GM18519 (cell line): ENCODE measurements at regions not wholly inside any gene's neighbourhood (a gene's known extent, or its start where the extent isn't known, plus 50 kb on each side); places are given as distances from the start of the nearest gene placed in this dataset.
"Not testable (repeated sequence)": the region's sequence is repeated elsewhere in the genome, so short reads cannot be mapped to it uniquely, and the experiment has no call there.

Source experiments
- ATAC-seq: cut with Tn5 transposase; IDR thresholded peaks from one replicate; pipeline ENCODE4 v1.9.1; 2021; ENCODE audit warnings: mild to moderate bottlenecking, moderate library complexity; ENCODE audit not compliant: unreplicated experiment, low FRiP score

- ATAC-seq, result not testable (repeated sequence)
Measured at GRCh38 chr5:63388188-63388587, 574.1 kb downstream of the HTR1A start.

DNA sequence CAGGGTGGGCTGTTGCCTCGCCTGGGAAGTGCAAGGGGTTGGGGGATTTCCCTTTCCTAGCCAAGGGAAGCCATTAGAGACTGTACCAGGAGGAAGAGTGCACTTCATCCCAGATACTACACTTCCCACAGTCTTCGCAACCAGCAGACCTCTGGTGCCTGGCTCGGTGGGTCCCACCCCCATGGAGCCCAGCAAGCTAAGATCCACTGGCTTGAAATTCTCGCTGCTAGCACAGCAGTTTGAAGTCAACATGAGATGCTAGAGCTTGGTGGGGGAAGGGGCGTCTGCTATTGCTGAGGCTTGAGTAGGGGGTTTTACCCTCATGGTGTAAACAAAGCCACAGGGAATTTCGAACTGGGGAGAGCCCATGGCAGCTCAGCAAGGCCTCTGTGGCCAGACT lies 586.4 kb downstream of the HTR1A start:
- ATAC-seq, result no peak

DNA sequence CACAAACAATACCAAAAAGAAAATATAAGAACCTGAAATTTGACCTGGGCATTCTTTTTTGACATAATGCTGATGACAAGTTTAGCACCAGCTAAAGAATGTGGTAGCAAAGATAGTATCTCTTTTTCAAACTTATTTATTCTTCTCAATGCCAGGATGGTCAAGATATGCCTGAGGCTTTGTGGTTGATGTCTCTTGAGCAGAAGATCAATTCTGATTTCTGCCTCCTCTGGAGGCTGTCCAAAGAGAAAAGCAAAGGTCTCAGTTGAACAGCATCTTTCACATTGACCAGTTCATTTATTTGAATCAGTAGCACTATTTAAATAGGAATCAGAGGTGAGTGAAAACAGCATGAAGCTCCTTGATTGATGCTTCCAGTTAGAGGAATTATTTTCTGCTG lies 588.2 kb downstream of the HTR1A start:
- no peak for ATAC-seq

DNA sequence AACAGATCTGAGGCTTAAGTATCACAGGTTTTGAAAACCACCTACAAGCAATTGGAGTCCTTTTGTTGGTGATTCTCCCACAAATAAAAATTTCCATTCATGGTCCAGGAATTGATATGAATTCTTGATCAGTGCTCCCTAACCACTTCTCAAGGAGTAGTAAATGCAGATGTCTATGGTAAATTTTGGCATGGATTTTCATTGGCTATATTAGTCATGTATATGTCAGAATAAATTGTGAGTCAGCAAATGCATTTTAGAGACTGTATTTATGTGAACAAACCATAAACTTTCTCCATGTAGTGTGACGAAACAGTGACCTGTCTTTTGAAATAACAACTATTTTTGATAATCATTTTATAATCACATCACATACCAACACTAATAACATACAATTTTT lies 611.1 kb downstream of the HTR1A start:
- no peak for ATAC-seq

DNA sequence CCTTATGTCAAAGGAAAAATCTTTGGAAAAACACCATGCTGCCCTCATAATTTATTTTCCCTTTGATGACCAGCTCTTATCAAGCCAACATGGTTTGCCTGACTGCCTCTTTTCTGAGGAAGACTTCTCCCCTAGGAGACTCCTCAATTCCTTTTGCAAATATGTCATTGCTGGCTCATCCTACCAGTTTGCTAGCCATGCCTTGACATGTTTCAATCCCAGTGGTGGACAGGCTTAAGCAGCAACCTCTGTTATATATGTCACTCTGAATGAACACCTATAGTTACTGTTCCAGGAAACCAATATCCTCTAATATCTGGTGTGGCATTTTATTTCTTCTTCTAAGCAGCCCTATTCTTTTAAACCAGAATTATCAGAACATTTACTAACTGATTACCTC lies 615.8 kb downstream of the HTR1A start:
- ATAC-seq, result no peak

- no peak for ATAC-seq
Measured at GRCh38 chr5:63341442-63341841, 620.8 kb downstream of the HTR1A start.

- ATAC-seq, result no peak
Measured at GRCh38 chr5:63323926-63324325, 638.3 kb downstream of the HTR1A start.

- no peak for ATAC-seq
Measured at GRCh38 chr5:63314551-63314950, 647.7 kb downstream of the HTR1A start.

- ATAC-seq, result no peak
Measured at GRCh38 chr5:63310644-63311043, 651.6 kb downstream of the HTR1A start.

DNA sequence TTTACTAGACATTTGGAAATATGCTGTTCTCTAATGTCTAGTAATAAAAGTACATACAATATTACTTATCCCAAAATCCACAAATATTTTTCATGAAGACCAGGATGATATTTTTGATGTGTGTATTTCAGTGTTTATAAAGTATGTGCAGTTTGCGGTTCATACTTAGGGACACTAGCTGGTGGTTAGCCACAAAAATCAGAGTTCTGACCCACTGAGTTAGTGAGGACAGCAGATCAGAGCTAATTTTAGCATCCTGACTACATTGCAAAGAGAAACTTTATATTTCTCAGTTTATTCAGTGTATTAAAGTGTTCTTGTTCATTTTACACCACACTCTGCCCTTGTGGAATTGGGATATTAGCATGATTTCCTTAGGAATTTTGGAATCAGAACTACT lies 655.3 kb downstream of the HTR1A start:
- ATAC-seq, result no peak

DNA sequence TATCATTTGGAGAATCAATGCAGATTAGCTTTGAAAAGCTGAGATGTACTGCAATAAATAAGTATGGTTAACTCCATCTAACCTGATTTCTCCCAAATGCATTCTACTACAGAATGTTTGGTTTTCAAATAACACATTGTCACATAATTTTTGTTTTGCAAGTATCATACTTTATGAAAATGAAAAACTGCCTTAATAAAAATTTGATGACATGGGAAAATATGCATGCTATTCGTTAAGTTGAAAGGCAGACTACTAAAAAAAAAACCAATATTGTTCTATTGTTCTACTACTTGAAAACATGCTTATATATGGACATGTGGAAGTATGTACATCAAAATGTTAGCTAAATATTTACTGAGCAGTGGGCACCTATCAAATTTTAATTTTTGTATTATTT lies 668.9 kb downstream of the HTR1A start:
- ATAC-seq, result no peak

DNA sequence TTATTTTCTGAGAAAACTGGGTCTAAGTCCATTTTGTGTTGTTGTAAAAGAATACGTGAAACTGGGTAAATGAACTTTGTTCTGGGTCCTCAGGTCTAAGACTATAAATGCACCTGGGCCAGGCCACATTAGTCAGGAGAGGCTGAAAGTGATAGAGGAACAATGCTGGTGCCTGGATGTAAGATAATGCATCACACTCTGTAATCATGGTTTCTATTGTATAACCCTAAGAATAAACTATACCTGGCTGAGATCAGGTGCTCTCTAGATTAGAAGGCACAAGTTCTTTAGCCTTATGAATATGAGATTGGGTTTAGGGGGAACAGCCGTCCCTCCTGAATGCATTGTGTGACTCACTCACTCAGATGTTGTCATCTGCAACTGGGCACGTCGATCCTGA lies 675.5 kb downstream of the HTR1A start:
- ATAC-seq, result no peak

- no peak for ATAC-seq
Measured at GRCh38 chr5:63263411-63263810, 684.8 kb downstream of the LRRC70 start.

DNA sequence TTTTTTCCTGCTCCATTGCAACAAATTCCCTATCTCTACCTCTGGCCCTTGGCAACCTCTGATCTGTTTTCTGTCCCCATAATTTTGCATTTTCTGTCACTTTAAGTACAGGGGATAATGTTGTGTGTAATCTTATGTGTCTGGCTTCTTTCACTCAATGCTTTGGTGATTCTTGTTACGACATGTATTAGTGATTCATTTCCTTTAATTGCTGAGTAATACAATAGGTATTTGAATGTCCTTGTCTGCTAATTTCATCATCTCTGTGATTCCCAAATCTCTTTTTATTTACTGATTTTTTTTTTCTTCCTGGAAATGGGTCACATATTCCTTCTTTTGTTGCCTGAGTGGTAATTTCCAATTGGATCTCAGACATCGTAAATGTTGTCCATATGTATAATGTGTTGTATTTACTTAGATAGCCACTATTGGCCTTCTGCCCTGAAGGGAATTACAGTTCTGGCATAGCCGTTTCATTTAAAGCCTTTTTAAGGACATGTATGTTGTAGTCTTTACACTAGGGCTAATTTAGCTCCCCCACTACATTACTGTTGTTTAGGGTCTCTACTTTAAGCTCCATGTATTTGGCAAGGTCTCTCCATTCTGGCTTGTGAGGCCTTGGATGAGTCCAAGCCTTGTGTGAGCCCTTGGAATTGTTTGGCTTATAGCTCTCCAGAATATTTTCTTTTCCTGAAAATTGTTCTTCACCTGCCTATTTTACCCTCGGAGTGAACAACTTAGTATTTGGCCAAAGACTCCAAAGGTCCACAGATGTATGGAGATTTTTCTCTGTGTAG lies 683.8 kb downstream of the LRRC70 start:
- ATAC-seq, result no peak

GRCh38 chr5:63261695-63262094 lies 683.1 kb downstream of the LRRC70 start:
- ATAC-seq, result no peak

GRCh38 chr5:63255594-63255993 lies 677.0 kb downstream of the LRRC70 start:
- no peak for ATAC-seq

- no peak for ATAC-seq
Measured at GRCh38 chr5:63250939-63251338, 672.3 kb downstream of the LRRC70 start.

- ATAC-seq, result no peak
Measured at GRCh38 chr5:63249960-63250359, 671.3 kb downstream of the LRRC70 start.

DNA sequence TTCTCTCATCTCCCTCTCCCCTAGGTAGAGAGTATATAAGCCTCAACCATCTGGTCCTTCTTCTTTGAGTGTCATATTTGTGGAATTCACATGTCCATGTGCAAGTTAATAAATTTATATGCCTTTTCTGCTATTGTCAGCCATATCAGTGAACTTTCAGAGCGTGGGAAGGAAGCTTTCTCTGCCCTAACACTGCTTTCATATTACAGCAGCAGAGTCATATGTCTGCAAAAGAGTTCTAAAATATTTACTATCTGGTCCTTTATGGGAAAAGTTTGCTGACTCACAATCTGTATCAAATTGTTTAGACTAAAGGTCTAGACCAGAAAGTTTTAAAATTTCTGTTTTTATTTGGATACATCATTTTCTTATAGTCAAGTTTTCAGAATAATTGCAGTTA lies 669.0 kb downstream of the LRRC70 start:
- no peak for ATAC-seq

DNA sequence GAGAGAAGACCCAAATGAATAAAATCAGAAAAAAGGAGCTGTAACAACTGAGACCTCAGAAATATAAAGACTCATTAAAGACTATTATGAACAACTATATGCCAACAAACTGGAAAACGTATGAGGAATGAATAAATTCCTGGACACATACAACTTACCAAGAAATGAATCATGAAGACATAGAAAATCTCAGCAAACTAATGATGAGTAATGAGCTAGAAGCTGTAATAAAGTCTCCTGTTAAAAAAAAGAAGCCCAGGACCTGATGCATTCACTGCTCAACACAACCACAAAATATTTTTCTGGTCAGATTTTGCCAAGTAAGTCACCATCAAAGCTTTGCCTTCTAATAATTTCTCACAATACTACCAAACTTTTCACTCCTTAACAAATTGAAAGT lies 666.7 kb downstream of the LRRC70 start:
- ATAC-seq, result no peak

DNA sequence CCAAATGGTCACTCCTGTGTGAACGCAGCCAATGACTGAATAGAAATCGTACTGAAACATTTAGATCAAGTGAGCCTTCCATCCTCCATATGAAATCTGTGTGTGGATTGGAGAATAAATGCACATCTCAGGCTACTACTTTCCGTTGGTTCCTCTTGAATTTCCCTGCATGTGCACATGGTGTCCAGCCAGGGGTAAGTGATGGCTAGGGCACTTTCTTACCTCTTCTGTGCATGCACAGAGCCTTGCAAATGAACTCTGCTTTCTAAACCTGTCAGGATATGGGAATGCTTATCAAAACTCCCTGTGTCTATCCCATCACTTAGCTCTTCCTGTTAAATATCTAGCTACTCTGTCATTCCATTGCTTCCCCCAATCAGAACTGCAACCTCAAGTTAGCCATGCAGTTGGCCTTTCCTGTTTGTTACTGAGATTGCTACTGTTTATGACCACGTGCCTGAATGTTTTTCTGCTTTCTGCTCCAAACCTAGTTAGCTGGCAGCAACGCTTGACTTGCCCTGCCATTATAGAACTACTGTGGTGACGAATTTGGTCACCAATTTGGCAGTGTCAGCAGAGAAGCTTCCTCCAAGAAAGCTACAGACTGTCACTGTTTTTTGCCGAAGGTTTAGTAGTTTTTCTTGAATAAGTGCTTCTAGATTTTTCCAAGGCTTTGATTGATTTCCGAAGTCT lies 661.6 kb downstream of the LRRC70 start:
- ATAC-seq, result no peak

GRCh38 chr5:63233911-63234310 lies 655.3 kb downstream of the LRRC70 start:
- ATAC-seq, result no peak
